ENCODE measurements at regions not wholly inside any gene's neighbourhood (a gene's known extent, or its start where the extent isn't known, plus 50 kb on each side); places are given as distances from the start of the nearest gene placed in this dataset.
A peak's percentile ranks its signal among the peaks of the same experiment; 100 is the strongest.
"Not testable (repeated sequence)": the region's sequence is repeated elsewhere in the genome, so short reads cannot be mapped to it uniquely, and the experiment has no call there.

- no peak for DNase-seq (ENCODE audit: low read depth)
Measured at GRCh38 chr9:2395814-2396612, 225.6 kb upstream of the VLDLR start.

- DNase-seq (ENCODE audit: low read depth), result no peak
Measured at GRCh38 chr9:2396622-2397285, 224.8 kb upstream of the VLDLR start.

GRCh38 chr9:2397875-2398274 is 223.7 kb upstream of the VLDLR start:
- DNase-seq (ENCODE audit: low read depth), result not testable (repeated sequence)

- peak; percentile 73 for DNase-seq (ENCODE audit: low read depth)
Measured at GRCh38 chr9:2401746-2402145, 219.8 kb upstream of the VLDLR start.

GRCh38 chr9:2403701-2404100 is 217.9 kb upstream of the VLDLR start:
- peak; percentile 80 for DNase-seq (ENCODE audit: low read depth)

- no peak for DNase-seq (ENCODE audit: low read depth)
Measured at GRCh38 chr9:2406252-2406651, 215.3 kb upstream of the VLDLR start.

GRCh38 chr9:2407450-2407849 is 214.1 kb upstream of the VLDLR start:
- DNase-seq (ENCODE audit: low read depth), result no peak

- DNase-seq (ENCODE audit: low read depth), result peak; percentile 90
Measured at GRCh38 chr9:2411459-2412215, 209.9 kb upstream of the VLDLR start.

- DNase-seq (ENCODE audit: low read depth), result peak; percentile 31
Measured at GRCh38 chr9:2413160-2413805, 208.3 kb upstream of the VLDLR start.

- DNase-seq (ENCODE audit: low read depth), result peak; percentile 45
Measured at GRCh38 chr9:2414465-2414864, 207.1 kb upstream of the VLDLR start.

- DNase-seq (ENCODE audit: low read depth), result no peak
Measured at GRCh38 chr9:2415326-2415725, 206.3 kb upstream of the VLDLR start.

GRCh38 chr9:2417730-2418129 is 203.9 kb upstream of the VLDLR start:
- DNase-seq (ENCODE audit: low read depth), result no peak

GRCh38 chr9:2418619-2419018 is 203.0 kb upstream of the VLDLR start:
- DNase-seq (ENCODE audit: low read depth), result peak; percentile 77

- no peak for DNase-seq (ENCODE audit: low read depth)
Measured at GRCh38 chr9:2419347-2419746, 202.2 kb upstream of the VLDLR start.

GRCh38 chr9:2420543-2420942 is 201.0 kb upstream of the VLDLR start:
- DNase-seq (ENCODE audit: low read depth), result no peak

GRCh38 chr9:2424619-2425033 is 197.0 kb upstream of the VLDLR start:
- DNase-seq (ENCODE audit: low read depth), result peak; percentile 64

GRCh38 chr9:2425676-2426075 is 195.9 kb upstream of the VLDLR start:
- DNase-seq (ENCODE audit: low read depth), result peak; percentile 15

- DNase-seq (ENCODE audit: low read depth), result no peak
Measured at GRCh38 chr9:2427120-2427891, 194.3 kb upstream of the VLDLR start.

- DNase-seq (ENCODE audit: low read depth), result no peak
Measured at GRCh38 chr9:2439957-2440356, 181.6 kb upstream of the VLDLR start.

- not testable (repeated sequence) for DNase-seq (ENCODE audit: low read depth)
Measured at GRCh38 chr9:2443933-2444332, 177.7 kb upstream of the VLDLR start.

GRCh38 chr9:2448193-2448738 is 173.3 kb upstream of the VLDLR start:
- no peak for DNase-seq (ENCODE audit: low read depth)
